Neural cell (in vitro differentiated cells): ENCODE measurements at regions not wholly inside any gene's neighbourhood (a gene's known extent, or its start where the extent isn't known, plus 50 kb on each side); places are given as distances from the start of the nearest gene placed in this dataset.

Source experiments
- H2AFZ ChIP-seq: fragments of 200-600, 300-800 bp; sonication (generic), shearing (Covaris generic); 2 replicates; pipeline ENCODE4 v1.6.0; 2014; ENCODE audit warnings: low read depth, mild to moderate bottlenecking, antibody characterized with exemption, low read length, moderate library complexity
- H3F3A ChIP-seq: fragments of 200-600 bp; shearing (Covaris generic); 2 replicates; pipeline ENCODE4 v1.6.1; 2016; ENCODE audit warnings: mild to moderate bottlenecking, moderate library complexity, mixed read lengths, antibody characterized with exemption, low read length; ENCODE audit not compliant: insufficient read depth, poor library complexity, severe bottlenecking
- H3K27ac ChIP-seq: fragments of 200-600, 300-800 bp; sonication (generic), shearing (Covaris generic); 2 replicates; pipeline ENCODE4 v1.5.1; 2014; ENCODE audit warnings: mild to moderate bottlenecking, low read length, moderate library complexity
- H3K27me3 ChIP-seq: fragments of 300-800, 200-600 bp; sonication (generic), shearing (Covaris generic); 2 replicates; pipeline ENCODE4 v1.6.0; 2014; ENCODE audit warnings: mild to moderate bottlenecking, low read depth, low read length, moderate library complexity; ENCODE audit not compliant: insufficient read depth
- H3K36me3 ChIP-seq: fragments of 300-800, 200-600 bp; sonication (generic), shearing (Covaris generic); 2 replicates; pipeline ENCODE4 v1.5.1; 2014; ENCODE audit warnings: mild to moderate bottlenecking, antibody characterized with exemption, low read length, moderate library complexity; ENCODE audit not compliant: insufficient read depth
- H3K4me2 ChIP-seq: fragments of 300-800, 200-600 bp; sonication (generic), shearing (Covaris generic); 2 replicates; pipeline ENCODE4 v1.6.0; 2014; ENCODE audit warnings: mild to moderate bottlenecking, low read length
- H3K4me3 ChIP-seq: fragments of 300-800, 200-600 bp; sonication (generic), shearing (Covaris generic); 2 replicates; pipeline ENCODE4 v1.5.1; 2014; ENCODE audit warnings: mild to moderate bottlenecking, low read length, moderate library complexity
- H3K79me2 ChIP-seq: fragments of 200-600 bp; shearing (Covaris generic); replicated peaks from 2 replicates; pipeline ENCODE4 v1.6.0; 2014; ENCODE audit warnings: mild to moderate bottlenecking, low read length, moderate library complexity; ENCODE audit not compliant: insufficient read depth
- H3K9ac ChIP-seq: fragments of 300-800, 200-600 bp; sonication (generic), shearing (Covaris generic); 2 replicates; pipeline ENCODE4 v1.6.1; 2016; ENCODE audit warnings: mild to moderate bottlenecking, low read length, mixed read lengths
- H3K9me2 ChIP-seq: fragments of 200-600 bp; shearing (Covaris generic); 2 replicates; pipeline ENCODE4 v1.6.1; 2016; ENCODE audit warnings: mild to moderate bottlenecking, low read length, mixed read lengths; ENCODE audit not compliant: insufficient read depth
- H3K9me3 ChIP-seq: fragments of 200-600, 300-800 bp; sonication (generic), shearing (Covaris generic); 2 replicates; pipeline ENCODE4 v1.6.1; 2016; ENCODE audit warnings: mild to moderate bottlenecking, mixed run types, low read length, moderate library complexity, mixed read lengths
- H4K20me1 ChIP-seq: fragments of 200-600 bp; shearing (Covaris generic); 2 replicates; pipeline ENCODE4 v1.6.1; 2016; ENCODE audit warnings: mild to moderate bottlenecking, mixed run types; ENCODE audit not compliant: insufficient read depth
- EP300 ChIP-seq: fragments of 450-650 bp; conservative IDR thresholded peaks from 2 replicates; pipeline ENCODE4 v1.6.1; 2014; ENCODE audit warnings: antibody characterized with exemption, mild to moderate bottlenecking, moderate library complexity; ENCODE audit not compliant: poor library complexity, severe bottlenecking
- EZH2 ChIP-seq: fragments of 200-600, 300-800 bp; shearing (Covaris generic), sonication (generic); IDR thresholded peaks from 2 replicates; pipeline ENCODE4 v1.6.1; 2014; ENCODE audit warnings: antibody characterized with exemption, low read length, borderline replicate concordance, mild to moderate bottlenecking; ENCODE audit not compliant: insufficient read depth, poor library complexity, severe bottlenecking
- MXI1 ChIP-seq: fragments of 450-650 bp; conservative IDR thresholded peaks from 2 replicates; pipeline ENCODE4 v1.6.1; 2014; ENCODE audit warnings: antibody characterized with exemption, mild to moderate bottlenecking; ENCODE audit not compliant: poor library complexity, severe bottlenecking
- POLR2AphosphoS5 ChIP-seq: IDR thresholded peaks from 2 replicates; pipeline ENCODE4 v1.6.1; 2012
- RAD21 ChIP-seq: fragments of 450-650 bp; conservative IDR thresholded peaks from 2 replicates; pipeline ENCODE4 v1.6.1; 2014; ENCODE audit warnings: antibody characterized with exemption, mild to moderate bottlenecking, moderate library complexity
- SMC3 ChIP-seq: fragments of 450-650 bp; conservative IDR thresholded peaks from 2 replicates; pipeline ENCODE4 v1.6.1; 2014; ENCODE audit warnings: antibody characterized with exemption, mild to moderate bottlenecking, moderate library complexity; ENCODE audit not compliant: poor library complexity
- TAF1 ChIP-seq: IDR thresholded peaks from 2 replicates; pipeline ENCODE4 v1.6.1; 2012; ENCODE audit warnings: low read depth
- TF ChIP-seq, protein P1 (sequence below): fragments of 450-650 bp; IDR thresholded peaks from 2 replicates; pipeline ENCODE4 v1.5.1; 2014; ENCODE audit warnings: antibody characterized with exemption, mild to moderate bottlenecking, moderate library complexity; ENCODE audit not compliant: poor library complexity, severe bottlenecking
- TF ChIP-seq, protein P2 (sequence below): IDR thresholded peaks from 2 replicates; pipeline ENCODE4 v1.6.1; 2012; ENCODE audit warnings: borderline replicate concordance

DNA sequence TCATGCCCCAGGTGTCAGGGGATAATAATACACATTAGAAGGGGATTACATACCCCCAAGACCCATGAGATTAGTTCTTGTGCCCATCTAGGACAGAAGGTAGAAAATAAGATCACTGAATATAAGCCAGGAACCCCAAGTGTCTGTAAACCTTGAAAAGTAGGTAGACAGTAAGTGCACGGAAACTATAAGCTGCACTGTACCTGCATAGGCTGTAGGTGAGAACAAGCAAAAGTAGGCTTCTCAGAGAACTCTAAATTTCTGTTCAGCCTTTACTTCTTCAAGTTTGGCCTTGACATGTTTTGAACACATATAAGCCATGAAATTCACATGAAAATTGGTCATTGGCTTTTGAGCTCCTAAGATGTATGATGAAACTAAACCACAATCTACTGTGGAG lies 113.0 kb upstream of the FSIP2 start:
- no peaks in the 10 kb centered on the region for H3K36me3 ChIP-seq
- H3F3A ChIP-seq, result no peaks in the 10 kb centered on the region
- H3K79me2 ChIP-seq, result no peaks in the 10 kb centered on the region
- no peak overlapping the region for H3K9ac ChIP-seq
- H2AFZ ChIP-seq, result no peak overlapping the region
- H3K27ac ChIP-seq, result no peak overlapping the region
- H3K4me2 ChIP-seq, result no peak overlapping the region
- no peaks in the 10 kb centered on the region for H3K27me3 ChIP-seq
- H3K9me2 ChIP-seq, result no peaks in the 10 kb centered on the region
- no peaks in the 10 kb centered on the region for H4K20me1 ChIP-seq
- H3K4me3 ChIP-seq, result no peak overlapping the region
- TF ChIP-seq EP300 (no peak), EZH2 (no peak), SMC3 (no peak), POLR2AphosphoS5 (no peak), RAD21 (no peak), MXI1 (no peak), TAF1 (no peak)
- TF ChIP-seq, protein P1, sequence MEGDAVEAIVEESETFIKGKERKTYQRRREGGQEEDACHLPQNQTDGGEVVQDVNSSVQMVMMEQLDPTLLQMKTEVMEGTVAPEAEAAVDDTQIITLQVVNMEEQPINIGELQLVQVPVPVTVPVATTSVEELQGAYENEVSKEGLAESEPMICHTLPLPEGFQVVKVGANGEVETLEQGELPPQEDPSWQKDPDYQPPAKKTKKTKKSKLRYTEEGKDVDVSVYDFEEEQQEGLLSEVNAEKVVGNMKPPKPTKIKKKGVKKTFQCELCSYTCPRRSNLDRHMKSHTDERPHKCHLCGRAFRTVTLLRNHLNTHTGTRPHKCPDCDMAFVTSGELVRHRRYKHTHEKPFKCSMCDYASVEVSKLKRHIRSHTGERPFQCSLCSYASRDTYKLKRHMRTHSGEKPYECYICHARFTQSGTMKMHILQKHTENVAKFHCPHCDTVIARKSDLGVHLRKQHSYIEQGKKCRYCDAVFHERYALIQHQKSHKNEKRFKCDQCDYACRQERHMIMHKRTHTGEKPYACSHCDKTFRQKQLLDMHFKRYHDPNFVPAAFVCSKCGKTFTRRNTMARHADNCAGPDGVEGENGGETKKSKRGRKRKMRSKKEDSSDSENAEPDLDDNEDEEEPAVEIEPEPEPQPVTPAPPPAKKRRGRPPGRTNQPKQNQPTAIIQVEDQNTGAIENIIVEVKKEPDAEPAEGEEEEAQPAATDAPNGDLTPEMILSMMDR, result no peak
- TF ChIP-seq, protein P2, sequence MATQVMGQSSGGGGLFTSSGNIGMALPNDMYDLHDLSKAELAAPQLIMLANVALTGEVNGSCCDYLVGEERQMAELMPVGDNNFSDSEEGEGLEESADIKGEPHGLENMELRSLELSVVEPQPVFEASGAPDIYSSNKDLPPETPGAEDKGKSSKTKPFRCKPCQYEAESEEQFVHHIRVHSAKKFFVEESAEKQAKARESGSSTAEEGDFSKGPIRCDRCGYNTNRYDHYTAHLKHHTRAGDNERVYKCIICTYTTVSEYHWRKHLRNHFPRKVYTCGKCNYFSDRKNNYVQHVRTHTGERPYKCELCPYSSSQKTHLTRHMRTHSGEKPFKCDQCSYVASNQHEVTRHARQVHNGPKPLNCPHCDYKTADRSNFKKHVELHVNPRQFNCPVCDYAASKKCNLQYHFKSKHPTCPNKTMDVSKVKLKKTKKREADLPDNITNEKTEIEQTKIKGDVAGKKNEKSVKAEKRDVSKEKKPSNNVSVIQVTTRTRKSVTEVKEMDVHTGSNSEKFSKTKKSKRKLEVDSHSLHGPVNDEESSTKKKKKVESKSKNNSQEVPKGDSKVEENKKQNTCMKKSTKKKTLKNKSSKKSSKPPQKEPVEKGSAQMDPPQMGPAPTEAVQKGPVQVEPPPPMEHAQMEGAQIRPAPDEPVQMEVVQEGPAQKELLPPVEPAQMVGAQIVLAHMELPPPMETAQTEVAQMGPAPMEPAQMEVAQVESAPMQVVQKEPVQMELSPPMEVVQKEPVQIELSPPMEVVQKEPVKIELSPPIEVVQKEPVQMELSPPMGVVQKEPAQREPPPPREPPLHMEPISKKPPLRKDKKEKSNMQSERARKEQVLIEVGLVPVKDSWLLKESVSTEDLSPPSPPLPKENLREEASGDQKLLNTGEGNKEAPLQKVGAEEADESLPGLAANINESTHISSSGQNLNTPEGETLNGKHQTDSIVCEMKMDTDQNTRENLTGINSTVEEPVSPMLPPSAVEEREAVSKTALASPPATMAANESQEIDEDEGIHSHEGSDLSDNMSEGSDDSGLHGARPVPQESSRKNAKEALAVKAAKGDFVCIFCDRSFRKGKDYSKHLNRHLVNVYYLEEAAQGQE, result no peak
- no peaks in the 10 kb centered on the region for H3K9me3 ChIP-seq

DNA sequence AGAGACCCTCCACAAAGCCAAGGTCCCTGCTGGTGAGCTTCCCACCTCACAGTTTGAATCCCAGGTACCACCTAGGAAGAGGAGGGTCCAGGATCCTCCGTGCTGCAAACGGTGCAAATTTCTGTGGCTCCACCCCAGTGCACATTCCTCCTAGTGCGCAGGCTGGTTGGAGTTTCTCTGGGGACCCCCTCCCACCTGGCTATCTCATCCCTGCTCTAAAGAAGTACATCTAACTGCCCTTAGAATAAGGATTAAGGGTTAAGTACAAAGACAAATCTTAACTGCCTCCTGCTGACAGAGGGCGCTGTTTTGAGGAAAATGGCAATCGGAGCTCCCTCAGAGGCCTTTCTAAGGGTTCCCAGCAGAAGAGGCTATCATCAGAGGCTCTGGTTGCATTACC lies 109.6 kb upstream of the FSIP2 start:
- H3K9ac ChIP-seq, result no peak overlapping the region
- no peaks in the 10 kb centered on the region for H4K20me1 ChIP-seq
- H3K4me2 ChIP-seq, result no peak overlapping the region

More for the DNA sequence above, 109.6 kb upstream of the FSIP2 start:
- H3K79me2 ChIP-seq, result no peaks in the 10 kb centered on the region
- H3K9me3 ChIP-seq, result no peaks in the 10 kb centered on the region
- H3K36me3 ChIP-seq, result no peaks in the 10 kb centered on the region
- no peaks in the 10 kb centered on the region for H3F3A ChIP-seq
- TF ChIP-seq EP300, result no peak
- no peak for TF ChIP-seq SMC3
- TF ChIP-seq, protein P2, result no peak
- no peak overlapping the region for H3K4me3 ChIP-seq
- H2AFZ ChIP-seq, result no peak overlapping the region
- no peaks in the 10 kb centered on the region for H3K9me2 ChIP-seq
- no peak overlapping the region for H3K27ac ChIP-seq
- H3K27me3 ChIP-seq, result no peaks in the 10 kb centered on the region
